CD14-positive monocyte (primary cell): ENCODE measurements at regions not wholly inside any gene's neighbourhood (a gene's known extent, or its start where the extent isn't known, plus 50 kb on each side); places are given as distances from the start of the nearest gene placed in this dataset.
A peak's percentile ranks its signal among the peaks of the same experiment; 100 is the strongest.

Experiments
- DNase-seq, 3 donors: peaks; one replicate each; pipeline ENCODE4 v3.0.0-alpha.2; 2011 to 2022
- H2AFZ ChIP-seq: 2 replicates; pipeline ENCODE4 v1.6.0; 2012; ENCODE audit warnings: mild to moderate bottlenecking, low read depth, low read length, inconsistent platforms; ENCODE audit not compliant: insufficient read depth, poor library complexity, severe bottlenecking
- H3K27ac ChIP-seq, 2 donors: 1 replicate in 1 of 2; 2 replicates in 1 of 2; pipeline ENCODE4 v1.5.1; 2012 to 2013; ENCODE audit warnings: low read length in 2 of 2, control low read depth in 1 of 2, inconsistent platforms in 1 of 2, low read depth in 1 of 2, mild to moderate bottlenecking in 1 of 2
- H3K27me3 ChIP-seq, 2 donors: one replicate each; pipeline versions ENCODE4 v1.6.0 to v1.6.1; 2011 to 2013; ENCODE audit warnings: low read length in 2 of 2; ENCODE audit not compliant: control insufficient read depth in 2 of 2, insufficient read depth in 2 of 2
- H3K36me3 ChIP-seq, 2 donors: replicated peaks in 1 of 2; 1 replicate in 1 of 2; 2 replicates in 1 of 2; pipeline versions ENCODE4 v1.5.1 to v1.6.1; 2012 to 2013; ENCODE audit warnings: low read length in 2 of 2, control low read depth in 1 of 2, inconsistent platforms in 1 of 2, mild to moderate bottlenecking in 1 of 2; ENCODE audit not compliant: insufficient read depth in 2 of 2, control insufficient read depth in 1 of 2
- H3K4me1 ChIP-seq, 2 donors: 1 replicate in 1 of 2; 2 replicates in 1 of 2; pipeline versions ENCODE4 v1.5.1 to v1.6.1; 2012 to 2013; ENCODE audit warnings: low read length in 2 of 2, control low read depth in 1 of 2, inconsistent platforms in 1 of 2, mild to moderate bottlenecking in 1 of 2, moderate library complexity in 1 of 2; ENCODE audit not compliant: insufficient read depth in 2 of 2, control insufficient read depth in 1 of 2
- H3K4me2 ChIP-seq: replicated peaks from 2 replicates; pipeline ENCODE3; 2012; ENCODE audit warnings: low read length, moderate library complexity, mild to moderate bottlenecking; ENCODE audit not compliant: poor library complexity, severe bottlenecking; ENCODE audit errors: extremely low read depth
- H3K4me3 ChIP-seq, 3 experiments: fragments of 200-600 bp in 1 of 3; sonication (generic) in 1 of 3; replicated peaks in 1 of 3; 1 replicate in 2 of 3; 2 replicates in 1 of 3; pipeline ENCODE4 v1.5.1; 2011 to 2013; ENCODE audit warnings: low read length in 3 of 3, mild to moderate bottlenecking in 3 of 3, control low read depth in 2 of 3, low read depth in 2 of 3, inconsistent platforms in 1 of 3, moderate library complexity in 1 of 3
- H3K79me2 ChIP-seq: 2 replicates; pipeline ENCODE4 v1.6.0; 2012; ENCODE audit warnings: mild to moderate bottlenecking, control low read depth, inconsistent platforms, low read length, moderate library complexity; ENCODE audit not compliant: insufficient read depth
- H3K9ac ChIP-seq: 2 replicates; pipeline ENCODE4 v1.6.0; 2017; ENCODE audit warnings: low read length, mild to moderate bottlenecking; ENCODE audit not compliant: insufficient read depth, poor library complexity, severe bottlenecking
- H3K9me3 ChIP-seq, 2 donors: replicated peaks in 1 of 2; 1 replicate in 1 of 2; 2 replicates in 1 of 2; pipeline versions ENCODE4 v1.5.1 to v1.6.1; 2012 to 2013; ENCODE audit warnings: low read length in 2 of 2, control low read depth in 1 of 2; ENCODE audit not compliant: control insufficient read depth in 1 of 2, insufficient read depth in 1 of 2
- H4K20me1 ChIP-seq: 2 replicates; pipeline ENCODE4 v1.6.0; 2012; ENCODE audit warnings: mild to moderate bottlenecking, low read length, control low read depth, moderate library complexity; ENCODE audit not compliant: insufficient read depth
- H3K27ac Mint-ChIP-seq, 7 donors: one replicate each; pipeline ENCODE4 v1.8.0; 2020; ENCODE audit warnings: mild to moderate bottlenecking in 7 of 7, mixed read lengths in 7 of 7, moderate library complexity in 6 of 7, inconsistent platforms in 2 of 7
- H3K27me3 Mint-ChIP-seq, 3 donors: one replicate each; pipeline ENCODE4 v1.8.0; 2021 to 2022; ENCODE audit warnings: low read depth in 3 of 3, mild to moderate bottlenecking in 3 of 3, mixed read lengths in 3 of 3, moderate library complexity in 3 of 3, inconsistent platforms in 1 of 3
- H3K36me3 Mint-ChIP-seq, 2 donors: one replicate each; pipeline ENCODE4 v1.8.0; 2020; ENCODE audit warnings: mixed read lengths in 2 of 2, inconsistent platforms in 1 of 2, mild to moderate bottlenecking in 1 of 2
- H3K4me1 Mint-ChIP-seq: one replicate; pipeline ENCODE4 v1.8.0; 2020; ENCODE audit warnings: mild to moderate bottlenecking, mixed read lengths
- H3K4me3 Mint-ChIP-seq, 2 donors: one replicate each; pipeline ENCODE4 v1.8.0; 2020; ENCODE audit warnings: mild to moderate bottlenecking in 2 of 2, mixed read lengths in 2 of 2, moderate library complexity in 1 of 2
- H3K9me3 Mint-ChIP-seq, 7 donors: one replicate each; pipeline ENCODE4 v1.8.0; 2020 to 2022; ENCODE audit warnings: mixed read lengths in 7 of 7, mild to moderate bottlenecking in 6 of 7, moderate library complexity in 6 of 7, inconsistent platforms in 2 of 7
- WGBS: methylation state at CpG from one replicate; pipeline ENCODE4 v1.1.5; 2013; ENCODE audit warnings: missing lambda C conversion rate; ENCODE audit not compliant: insufficient coverage; 5-methylcytosine and 5-hydroxymethylcytosine counted together
- intact Hi-C, 2 donors: fragments of 100-400 bp; cut with micrococcal nuclease; formaldehyde crosslinking; loops; one replicate each; pipeline versions ENCODE4 v1.15.0 to v1.15.1; 2023
- TF ChIP-seq, protein P1 (sequence below): fragments of 200-600 bp; IDR thresholded peaks from one replicate; pipeline ENCODE4 v1.8.0; 2022; ENCODE audit warnings: antibody characterized with exemption, mild to moderate bottlenecking

DNA sequence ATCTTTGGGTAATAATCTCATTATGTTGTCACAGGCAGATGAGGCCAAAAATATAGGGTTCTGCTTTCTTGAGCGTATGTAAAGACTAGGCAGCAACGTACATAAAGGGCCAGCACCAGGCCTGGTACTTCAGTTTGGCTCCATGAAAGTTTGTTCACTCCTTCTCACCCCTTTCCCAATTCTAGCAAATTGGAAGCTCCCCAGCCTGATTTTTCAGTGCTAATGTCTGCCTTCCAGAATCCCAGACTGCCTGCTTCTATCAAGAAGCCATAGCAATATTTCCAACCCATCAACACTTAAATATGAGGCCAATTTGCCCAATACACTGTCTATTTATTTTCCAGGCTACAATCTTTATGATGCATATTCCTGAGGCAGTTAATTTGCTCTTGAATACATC is 93.4 kb upstream of the PTPRT start:
- Mint-ChIP-seq H3K4me3 (no peak overlapping the region), H3K27me3 (peaks cover 10 to 34% (median 16%) of the 10 kb centered on the region in 3 donors), H3K4me1 (peaks cover 6% of the 10 kb centered on the region), H3K36me3 (no peaks in the 10 kb centered on the region), H3K27ac (no peak overlapping the region), H3K9me3 (peaks cover 4 to 25% (median 12%) of the 10 kb centered on the region in 7 donors)
- TF ChIP-seq, protein P1, sequence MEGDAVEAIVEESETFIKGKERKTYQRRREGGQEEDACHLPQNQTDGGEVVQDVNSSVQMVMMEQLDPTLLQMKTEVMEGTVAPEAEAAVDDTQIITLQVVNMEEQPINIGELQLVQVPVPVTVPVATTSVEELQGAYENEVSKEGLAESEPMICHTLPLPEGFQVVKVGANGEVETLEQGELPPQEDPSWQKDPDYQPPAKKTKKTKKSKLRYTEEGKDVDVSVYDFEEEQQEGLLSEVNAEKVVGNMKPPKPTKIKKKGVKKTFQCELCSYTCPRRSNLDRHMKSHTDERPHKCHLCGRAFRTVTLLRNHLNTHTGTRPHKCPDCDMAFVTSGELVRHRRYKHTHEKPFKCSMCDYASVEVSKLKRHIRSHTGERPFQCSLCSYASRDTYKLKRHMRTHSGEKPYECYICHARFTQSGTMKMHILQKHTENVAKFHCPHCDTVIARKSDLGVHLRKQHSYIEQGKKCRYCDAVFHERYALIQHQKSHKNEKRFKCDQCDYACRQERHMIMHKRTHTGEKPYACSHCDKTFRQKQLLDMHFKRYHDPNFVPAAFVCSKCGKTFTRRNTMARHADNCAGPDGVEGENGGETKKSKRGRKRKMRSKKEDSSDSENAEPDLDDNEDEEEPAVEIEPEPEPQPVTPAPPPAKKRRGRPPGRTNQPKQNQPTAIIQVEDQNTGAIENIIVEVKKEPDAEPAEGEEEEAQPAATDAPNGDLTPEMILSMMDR: no peak
- WGBS: 75% methylated on average over 1 of the region's 2 CpGs
- Histone ChIP-seq H2AFZ (no peak overlapping the region), H3K27me3 (peaks cover 3 to 6% of the 10 kb centered on the region in 2 donors), H3K4me1 (no peaks in the 10 kb centered on the region), H3K9ac (no peak overlapping the region), H4K20me1 (no peaks in the 10 kb centered on the region), H3K4me3 (no peak overlapping the region), H3K4me2 (no peak overlapping the region), H3K27ac (no peak overlapping the region), H3K9me3 (peaks cover 8 to 9% of the 10 kb centered on the region in 2 donors), H3K36me3 (no peaks in the 10 kb centered on the region), H3K79me2 (no peaks in the 10 kb centered on the region)
- intact Hi-C loops: no loop called here
- DNase-seq: no peak

DNA sequence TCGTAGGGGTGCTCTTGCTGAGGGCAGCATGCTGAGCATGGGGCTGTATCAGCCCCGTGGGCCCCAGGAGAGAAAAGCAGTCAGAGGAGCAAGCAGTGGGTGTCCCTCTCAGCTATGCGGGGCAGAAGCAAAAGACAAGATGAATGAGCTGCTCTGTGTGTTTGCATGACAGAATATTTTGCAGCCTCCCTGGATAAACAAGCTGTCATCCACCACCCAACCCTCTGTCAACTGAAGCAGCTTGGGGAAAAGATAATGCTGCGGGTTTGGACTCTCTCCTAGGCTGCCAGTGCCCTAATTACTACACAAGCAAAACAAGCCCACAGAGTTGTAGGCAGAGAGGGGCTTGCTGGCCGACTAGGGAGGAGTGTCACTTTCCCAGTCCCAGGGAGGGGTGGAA is 82.3 kb upstream of the PTPRT start:
- Histone ChIP-seq H3K27me3 (no peaks in the 10 kb centered on the region), H3K36me3 (no peaks in the 10 kb centered on the region), H3K9me3 (no peaks in the 10 kb centered on the region), H3K9ac (no peak overlapping the region), H2AFZ (no peak overlapping the region), H4K20me1 (no peaks in the 10 kb centered on the region), H3K4me3 (no peak overlapping the region), H3K4me1 (no peaks in the 10 kb centered on the region), H3K4me2 (no peak overlapping the region), H3K27ac (no peak overlapping the region), H3K79me2 (no peaks in the 10 kb centered on the region)
- H3K36me3 Mint-ChIP-seq: no peaks in the 10 kb centered on the region
- H3K27me3 Mint-ChIP-seq: peaks cover 0 to 8% (median 0%) of the 10 kb centered on the region in 3 donors
- H3K4me3 Mint-ChIP-seq: peak overlapping the region in 1 of 2 donors; percentile 22
- H3K27ac Mint-ChIP-seq: no peak overlapping the region
- H3K4me1 Mint-ChIP-seq: no peaks in the 10 kb centered on the region
- TF ChIP-seq, protein P1: no peak
- no peak for DNase-seq
- intact Hi-C loops: no loop called here
- H3K9me3 Mint-ChIP-seq: peaks cover 0 to 4% (median 2%) of the 10 kb centered on the region in 7 donors
- WGBS: 92% methylated on average over 2 of the region's 5 CpGs
